ENCODE measurements at regions not wholly inside any gene's neighbourhood (a gene's known extent, or its start where the extent isn't known, plus 50 kb on each side); places are given as distances from the start of the nearest gene placed in this dataset.

DNA sequence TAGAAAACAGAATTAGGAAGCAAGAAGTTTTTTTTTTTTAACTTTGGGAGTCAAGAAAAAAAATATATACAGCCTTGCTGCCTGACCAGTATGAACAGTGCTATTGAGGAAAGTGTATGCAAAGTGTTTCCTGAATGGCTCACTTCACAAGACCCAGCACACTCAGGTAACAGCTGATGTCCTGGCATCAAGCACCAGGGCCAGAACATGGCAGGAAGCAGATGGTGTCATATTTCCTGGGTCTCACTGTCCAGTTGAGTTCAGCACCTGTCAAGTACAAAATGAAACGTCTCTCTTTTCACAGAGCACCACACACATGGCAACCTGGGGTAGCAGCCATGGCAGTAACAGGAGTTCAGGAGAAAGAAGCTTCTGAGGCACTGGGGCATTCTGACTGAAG lies 372.3 kb downstream of the TTLL7 start:
- TF ChIP-seq, protein P1, sequence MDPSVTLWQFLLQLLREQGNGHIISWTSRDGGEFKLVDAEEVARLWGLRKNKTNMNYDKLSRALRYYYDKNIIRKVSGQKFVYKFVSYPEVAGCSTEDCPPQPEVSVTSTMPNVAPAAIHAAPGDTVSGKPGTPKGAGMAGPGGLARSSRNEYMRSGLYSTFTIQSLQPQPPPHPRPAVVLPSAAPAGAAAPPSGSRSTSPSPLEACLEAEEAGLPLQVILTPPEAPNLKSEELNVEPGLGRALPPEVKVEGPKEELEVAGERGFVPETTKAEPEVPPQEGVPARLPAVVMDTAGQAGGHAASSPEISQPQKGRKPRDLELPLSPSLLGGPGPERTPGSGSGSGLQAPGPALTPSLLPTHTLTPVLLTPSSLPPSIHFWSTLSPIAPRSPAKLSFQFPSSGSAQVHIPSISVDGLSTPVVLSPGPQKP (IDR thresholded peaks at IDR 0.05; ENCODE audit: borderline replicate concordance, low read depth, low read length): no peak
- TF ChIP-seq SMC3 (IDR thresholded peaks at IDR 0.05; ENCODE audit: low read depth, low read length) (no peak), MAFK (IDR thresholded peaks at IDR 0.05; ENCODE audit: low read depth, low read length) (no peak), RFX5 (IDR thresholded peaks at IDR 0.05; ENCODE audit: low read depth, low read length) (no peak), CEBPB (IDR thresholded peaks at IDR 0.05; ENCODE audit: low read depth, low read length) (no peak), POLR2A (IDR thresholded peaks at IDR 0.05; ENCODE audit: low read depth, low read length) (no peak), BHLHE40 (IDR thresholded peaks at IDR 0.05; ENCODE audit: low read depth, low read length) (no peak), FOS (IDR thresholded peaks at IDR 0.05; ENCODE audit: low read depth, low read length) (no peak), NFE2L2 (IDR thresholded peaks at IDR 0.05; ENCODE audit: low read depth, low read length) (no peak), MXI1 (IDR thresholded peaks at IDR 0.05; ENCODE audit: borderline replicate concordance, low read depth, low read length) (no peak), CHD1 (IDR thresholded peaks at IDR 0.05; ENCODE audit: low read depth, low read length) (no peak)
- TF ChIP-seq, protein P2, sequence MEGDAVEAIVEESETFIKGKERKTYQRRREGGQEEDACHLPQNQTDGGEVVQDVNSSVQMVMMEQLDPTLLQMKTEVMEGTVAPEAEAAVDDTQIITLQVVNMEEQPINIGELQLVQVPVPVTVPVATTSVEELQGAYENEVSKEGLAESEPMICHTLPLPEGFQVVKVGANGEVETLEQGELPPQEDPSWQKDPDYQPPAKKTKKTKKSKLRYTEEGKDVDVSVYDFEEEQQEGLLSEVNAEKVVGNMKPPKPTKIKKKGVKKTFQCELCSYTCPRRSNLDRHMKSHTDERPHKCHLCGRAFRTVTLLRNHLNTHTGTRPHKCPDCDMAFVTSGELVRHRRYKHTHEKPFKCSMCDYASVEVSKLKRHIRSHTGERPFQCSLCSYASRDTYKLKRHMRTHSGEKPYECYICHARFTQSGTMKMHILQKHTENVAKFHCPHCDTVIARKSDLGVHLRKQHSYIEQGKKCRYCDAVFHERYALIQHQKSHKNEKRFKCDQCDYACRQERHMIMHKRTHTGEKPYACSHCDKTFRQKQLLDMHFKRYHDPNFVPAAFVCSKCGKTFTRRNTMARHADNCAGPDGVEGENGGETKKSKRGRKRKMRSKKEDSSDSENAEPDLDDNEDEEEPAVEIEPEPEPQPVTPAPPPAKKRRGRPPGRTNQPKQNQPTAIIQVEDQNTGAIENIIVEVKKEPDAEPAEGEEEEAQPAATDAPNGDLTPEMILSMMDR (conservative IDR thresholded peaks at IDR 0.05; ENCODE audit: low read depth, low read length): no peak
